Lung (tissue), 11 donors: ENCODE measurements at regions not wholly inside any gene's neighbourhood (a gene's known extent, or its start where the extent isn't known, plus 50 kb on each side); places are given as distances from the start of the nearest gene placed in this dataset.

ENCODE experiments used
- ATAC-seq: fragments of 200-7000 bp; cut with Tn5 transposase; one replicate; pipeline ENCODE4 v1.9.1; 2020; ENCODE audit warnings: moderate number of reproducible peaks; ENCODE audit not compliant: insufficient read depth, low FRiP score
- DNase-seq, 3 donors: peaks; one replicate each; pipeline ENCODE4 v3.0.0-alpha.2; 2013 to 2017
- H3K27ac ChIP-seq, 2 donors: one replicate each; pipeline ENCODE4 v1.5.1; 2013; ENCODE audit warnings: mild to moderate bottlenecking in 2 of 2, moderate library complexity in 2 of 2, control low read depth in 1 of 2, inconsistent platforms in 1 of 2, low read depth in 1 of 2, low read length in 1 of 2
- H3K27me3 ChIP-seq, 3 donors: one replicate each; pipeline ENCODE4 v1.5.1; 2013; ENCODE audit warnings: low read length in 2 of 3; ENCODE audit not compliant: control insufficient read depth in 3 of 3, insufficient read depth in 3 of 3
- H3K36me3 ChIP-seq, 4 donors: one replicate each; pipeline ENCODE4 v1.5.1; 2013; ENCODE audit warnings: low read length in 4 of 4, mild to moderate bottlenecking in 1 of 4, moderate library complexity in 1 of 4; ENCODE audit not compliant: control insufficient read depth in 4 of 4, insufficient read depth in 4 of 4
- H3K4me1 ChIP-seq, 5 donors: one replicate each; pipeline ENCODE4 v1.5.1; 2013; ENCODE audit warnings: low read length in 5 of 5, mild to moderate bottlenecking in 2 of 5, moderate library complexity in 1 of 5; ENCODE audit not compliant: control insufficient read depth in 5 of 5, insufficient read depth in 5 of 5
- H3K4me3 ChIP-seq: one replicate; pipeline ENCODE4 v1.5.1; 2013; ENCODE audit warnings: mild to moderate bottlenecking, control low read depth, moderate library complexity
- H3K9ac ChIP-seq, 2 donors: one replicate each; pipeline ENCODE4 v1.5.1; 2013; ENCODE audit warnings: low read length in 2 of 2, control low read depth in 1 of 2; ENCODE audit not compliant: insufficient read depth in 1 of 2
- H3K9me3 ChIP-seq, 4 donors: one replicate each; pipeline ENCODE4 v1.5.1; 2013; ENCODE audit warnings: low read length in 3 of 4, mild to moderate bottlenecking in 1 of 4, moderate library complexity in 1 of 4; ENCODE audit not compliant: control insufficient read depth in 4 of 4, insufficient read depth in 3 of 4
- WGBS, 2 donors: extraction: QIAGEN DNeasy Blood & Tissue Kit; methylation state at CpG; one replicate each; pipeline ENCODE4 v1.1.7; 2013; 5-methylcytosine and 5-hydroxymethylcytosine counted together
- TF ChIP-seq, protein P1 (sequence below): IDR thresholded peaks from 2 replicates; pipeline ENCODE4 v1.5.1; 2012; ENCODE audit warnings: mild to moderate bottlenecking; ENCODE audit errors: control extremely low read depth, extremely low read depth
- donor health status: control.
- donor health status: control.
- donor health status: Bipolar disorder and iron deficiency.
- donor health status: healthy.
- donor health status: DM: yes; HTN: yes; CAD: no.

DNA sequence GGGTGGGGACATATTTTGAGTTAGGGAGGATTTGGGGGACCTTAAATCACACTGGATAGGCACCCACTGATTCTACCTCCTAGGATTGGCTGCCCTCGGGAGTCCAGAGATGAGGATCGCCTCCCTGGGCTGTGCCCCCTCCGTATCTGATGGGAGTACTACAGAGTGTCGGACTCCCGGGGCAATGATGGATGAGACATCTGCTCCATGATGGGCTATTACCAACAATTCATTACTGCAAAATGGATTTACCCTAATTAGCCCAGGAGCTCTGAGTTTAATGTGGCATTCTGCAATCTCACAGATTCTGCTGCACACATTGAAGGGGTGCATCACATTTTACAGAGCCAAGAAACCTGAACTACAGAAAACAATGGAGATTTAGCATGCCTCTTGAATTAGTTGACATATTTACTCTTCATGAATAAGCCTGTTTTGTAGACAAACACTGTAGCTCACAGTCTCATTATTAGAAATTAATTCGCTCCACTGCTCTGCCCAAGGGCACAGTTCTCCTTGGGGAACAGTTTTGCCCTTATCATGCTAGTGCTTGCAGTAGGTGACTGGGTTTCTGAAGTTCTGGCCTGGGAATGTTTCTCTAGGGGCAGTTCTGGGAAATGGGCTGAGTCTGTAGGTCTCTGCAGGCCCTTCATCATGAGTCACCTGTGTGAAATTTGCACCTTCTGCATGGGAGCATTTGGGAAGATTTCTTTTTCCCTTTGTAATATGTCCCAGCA is 217.1 kb upstream of the PLET1 start:
- ATAC-seq (no peak), DNase-seq (no peak)
- TF ChIP-seq, protein P1, sequence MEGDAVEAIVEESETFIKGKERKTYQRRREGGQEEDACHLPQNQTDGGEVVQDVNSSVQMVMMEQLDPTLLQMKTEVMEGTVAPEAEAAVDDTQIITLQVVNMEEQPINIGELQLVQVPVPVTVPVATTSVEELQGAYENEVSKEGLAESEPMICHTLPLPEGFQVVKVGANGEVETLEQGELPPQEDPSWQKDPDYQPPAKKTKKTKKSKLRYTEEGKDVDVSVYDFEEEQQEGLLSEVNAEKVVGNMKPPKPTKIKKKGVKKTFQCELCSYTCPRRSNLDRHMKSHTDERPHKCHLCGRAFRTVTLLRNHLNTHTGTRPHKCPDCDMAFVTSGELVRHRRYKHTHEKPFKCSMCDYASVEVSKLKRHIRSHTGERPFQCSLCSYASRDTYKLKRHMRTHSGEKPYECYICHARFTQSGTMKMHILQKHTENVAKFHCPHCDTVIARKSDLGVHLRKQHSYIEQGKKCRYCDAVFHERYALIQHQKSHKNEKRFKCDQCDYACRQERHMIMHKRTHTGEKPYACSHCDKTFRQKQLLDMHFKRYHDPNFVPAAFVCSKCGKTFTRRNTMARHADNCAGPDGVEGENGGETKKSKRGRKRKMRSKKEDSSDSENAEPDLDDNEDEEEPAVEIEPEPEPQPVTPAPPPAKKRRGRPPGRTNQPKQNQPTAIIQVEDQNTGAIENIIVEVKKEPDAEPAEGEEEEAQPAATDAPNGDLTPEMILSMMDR = no peak
- H3K27me3 ChIP-seq = no peaks in the 10 kb centered on the region
- no peaks in the 10 kb centered on the region for H3K9me3 ChIP-seq
- peaks cover 0 to 2% (median 0%) of the 10 kb centered on the region in 5 donors for H3K4me1 ChIP-seq
- no peaks in the 10 kb centered on the region for H3K36me3 ChIP-seq
- H3K27ac ChIP-seq = no peak overlapping the region
- WGBS, 2 donors = 75 to 79% methylated on average over 6 of the region's 6 CpGs
- no peak overlapping the region for H3K9ac ChIP-seq
- H3K4me3 ChIP-seq = no peak overlapping the region

DNA sequence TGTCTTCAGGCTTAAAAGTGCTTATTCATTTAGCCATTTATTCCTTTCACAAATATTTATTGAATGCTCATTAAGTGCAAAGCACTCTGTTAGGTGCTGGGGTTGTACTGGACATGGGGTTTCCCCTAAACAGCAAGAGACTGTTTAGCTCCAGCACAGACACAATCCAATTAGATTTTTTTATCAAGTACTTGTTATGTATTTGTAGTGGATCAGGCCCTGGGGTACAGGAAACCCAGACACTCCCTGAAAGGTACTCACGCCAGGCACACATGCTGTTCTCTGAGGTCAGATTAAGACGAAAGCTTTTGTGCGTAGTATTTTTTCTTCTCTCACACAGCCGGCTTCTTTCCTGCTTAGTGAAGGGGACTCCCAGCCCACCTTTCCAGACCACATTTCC is 218.1 kb upstream of the PLET1 start:
- Histone ChIP-seq H3K27ac (no peak overlapping the region), H3K27me3 (no peaks in the 10 kb centered on the region), H3K9me3 (peaks cover 0 to 2% (median 0%) of the 10 kb centered on the region in 4 donors), H3K36me3 (no peaks in the 10 kb centered on the region), H3K9ac (no peak overlapping the region), H3K4me1 (peaks cover 0 to 2% (median 0%) of the 10 kb centered on the region in 5 donors), H3K4me3 (no peak overlapping the region)
- DNase-seq (no peak), ATAC-seq (no peak)
- TF ChIP-seq, protein P1 = no peak
- WGBS, 2 donors = 56 to 86% methylated on average over 4 of the region's 4 CpGs

DNA sequence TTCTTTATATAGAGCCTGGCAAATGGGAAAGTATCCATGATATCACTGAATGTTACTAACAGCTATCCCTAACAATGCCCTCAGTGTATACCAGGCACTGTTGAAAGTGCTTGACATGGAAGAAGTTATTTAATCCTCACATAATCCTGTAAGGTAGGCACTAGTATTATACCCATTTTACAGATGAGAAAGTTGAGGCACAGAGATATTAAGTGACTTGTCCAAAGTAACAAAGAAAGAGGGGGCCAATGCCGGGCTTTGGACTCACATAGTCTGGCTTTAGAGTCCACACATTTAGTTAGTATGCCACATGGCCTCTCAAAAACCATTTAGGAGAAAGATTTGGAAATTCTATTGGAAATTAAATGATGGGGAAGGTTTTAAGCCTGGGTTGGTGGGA is 220.8 kb upstream of the PLET1 start:
- 82 to 97% methylated on average over 1 of the region's 1 CpG for WGBS, 2 donors
- Histone ChIP-seq H3K4me1 (peaks cover 0 to 2% (median 0%) of the 10 kb centered on the region in 5 donors), H3K9ac (no peak overlapping the region), H3K27ac (no peak overlapping the region), H3K4me3 (no peak overlapping the region), H3K9me3 (peaks cover 0 to 2% (median 0%) of the 10 kb centered on the region in 4 donors), H3K36me3 (no peaks in the 10 kb centered on the region), H3K27me3 (no peaks in the 10 kb centered on the region)
- TF ChIP-seq, protein P1 = no peak
- DNase-seq (no peak), ATAC-seq (no peak)

DNA sequence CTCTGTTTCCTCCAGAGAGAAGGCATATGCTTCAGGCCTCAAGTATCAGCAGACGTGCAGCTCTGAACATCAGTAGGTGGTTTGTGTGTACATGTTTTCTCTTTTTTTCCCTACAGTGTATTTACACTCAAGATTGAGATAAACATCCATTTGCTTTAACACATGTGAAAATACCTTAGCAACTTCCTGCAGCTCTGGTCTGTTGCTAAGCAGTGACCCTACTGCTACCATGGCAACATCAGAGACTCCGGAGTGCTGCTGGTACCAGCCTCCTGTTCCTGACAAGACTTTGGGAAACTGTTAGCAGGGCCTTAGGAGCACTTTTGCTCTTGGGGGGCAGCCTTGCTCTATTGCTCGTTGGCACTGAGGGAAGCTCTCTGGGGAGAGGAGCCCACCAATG is 221.2 kb upstream of the PLET1 start:
- 60 to 65% methylated on average over 3 of the region's 3 CpGs for WGBS, 2 donors

More for the DNA sequence above, 221.2 kb upstream of the PLET1 start:
- ATAC-seq = no peak
- Histone ChIP-seq H3K27ac (no peak overlapping the region), H3K4me3 (no peak overlapping the region), H3K9me3 (peaks cover 0 to 2% (median 0%) of the 10 kb centered on the region in 4 donors), H3K4me1 (peaks cover 0 to 2% (median 0%) of the 10 kb centered on the region in 5 donors), H3K36me3 (no peaks in the 10 kb centered on the region), H3K9ac (no peak overlapping the region), H3K27me3 (no peaks in the 10 kb centered on the region)
- TF ChIP-seq, protein P1 = no peak
- DNase-seq = no peak
